GM19395 (cell line): ENCODE measurements at regions not wholly inside any gene's neighbourhood (a gene's known extent, or its start where the extent isn't known, plus 50 kb on each side); places are given as distances from the start of the nearest gene placed in this dataset.
"Not testable (repeated sequence)": the region's sequence is repeated elsewhere in the genome, so short reads cannot be mapped to it uniquely, and the experiment has no call there.

Source experiments
- ATAC-seq: cut with Tn5 transposase; IDR thresholded peaks from one replicate; pipeline ENCODE4 v1.9.1; 2021; ENCODE audit warnings: mild to moderate bottlenecking, moderate library complexity; ENCODE audit not compliant: unreplicated experiment

GRCh38 chr5:62199792-62200716 lies 106.0 kb upstream of the KIF2A start:
- no peak for ATAC-seq

- no peak for ATAC-seq
Measured at GRCh38 chr5:62206150-62206829, 99.7 kb upstream of the KIF2A start.

- ATAC-seq = no peak
Measured at GRCh38 chr5:62208218-62208852, 97.7 kb upstream of the KIF2A start.

- ATAC-seq = no peak
Measured at GRCh38 chr5:62211405-62211804, 94.6 kb upstream of the KIF2A start.

- ATAC-seq = no peak
Measured at GRCh38 chr5:62212648-62213047, 93.4 kb upstream of the KIF2A start.

- ATAC-seq = no peak
Measured at GRCh38 chr5:62214701-62215100, 91.3 kb upstream of the KIF2A start.

- not testable (repeated sequence) for ATAC-seq
Measured at GRCh38 chr5:62216603-62217002, 89.4 kb upstream of the KIF2A start.

GRCh38 chr5:62217095-62217494 lies 88.9 kb upstream of the KIF2A start:
- ATAC-seq = not testable (repeated sequence)

- not testable (repeated sequence) for ATAC-seq
Measured at GRCh38 chr5:62218860-62219259, 87.1 kb upstream of the KIF2A start.

GRCh38 chr5:62221881-62222280 lies 84.1 kb upstream of the KIF2A start:
- ATAC-seq = not testable (repeated sequence)

GRCh38 chr5:62222305-62222704 lies 83.7 kb upstream of the KIF2A start:
- not testable (repeated sequence) for ATAC-seq

GRCh38 chr5:62223312-62223670 lies 82.7 kb upstream of the KIF2A start:
- ATAC-seq = peak; percentile 97

GRCh38 chr5:62224987-62225601 lies 80.9 kb upstream of the KIF2A start:
- not testable (repeated sequence) for ATAC-seq

GRCh38 chr5:62230876-62231388 lies 75.1 kb upstream of the KIF2A start:
- ATAC-seq = peak; percentile 38

- no peak for ATAC-seq
Measured at GRCh38 chr5:62231576-62231975, 74.4 kb upstream of the KIF2A start.

- not testable (repeated sequence) for ATAC-seq
Measured at GRCh38 chr5:62232218-62232617, 73.8 kb upstream of the KIF2A start.

- ATAC-seq = peak; percentile 43
Measured at GRCh38 chr5:62233083-62234046, 72.6 kb upstream of the KIF2A start.

GRCh38 chr5:62236593-62236992 lies 69.4 kb upstream of the KIF2A start:
- peak; percentile 78 for ATAC-seq

GRCh38 chr5:62237944-62238343 lies 68.1 kb upstream of the KIF2A start:
- not testable (repeated sequence) for ATAC-seq

- ATAC-seq = not testable (repeated sequence)
Measured at GRCh38 chr5:62238584-62238983, 67.4 kb upstream of the KIF2A start.
